NCI-H345 (cell line): ENCODE measurements at regions not wholly inside any gene's neighbourhood (a gene's known extent, or its start where the extent isn't known, plus 50 kb on each side); places are given as distances from the start of the nearest gene placed in this dataset.

Experiments
- DNase-seq: peaks from one replicate; lab custom pipeline; 2025; lab: John Stamatoyannopoulos, UW

GRCh38 chr9:120212153-120212852 is 367.7 kb downstream of the CDK5RAP2 start:
- DNase-seq = no peak

GRCh38 chr9:120210274-120210673 is 369.7 kb downstream of the CDK5RAP2 start:
- DNase-seq = peak; percentile 47

- no peak for DNase-seq
Measured at GRCh38 chr9:120202856-120203654, 376.9 kb downstream of the CDK5RAP2 start.

DNA sequence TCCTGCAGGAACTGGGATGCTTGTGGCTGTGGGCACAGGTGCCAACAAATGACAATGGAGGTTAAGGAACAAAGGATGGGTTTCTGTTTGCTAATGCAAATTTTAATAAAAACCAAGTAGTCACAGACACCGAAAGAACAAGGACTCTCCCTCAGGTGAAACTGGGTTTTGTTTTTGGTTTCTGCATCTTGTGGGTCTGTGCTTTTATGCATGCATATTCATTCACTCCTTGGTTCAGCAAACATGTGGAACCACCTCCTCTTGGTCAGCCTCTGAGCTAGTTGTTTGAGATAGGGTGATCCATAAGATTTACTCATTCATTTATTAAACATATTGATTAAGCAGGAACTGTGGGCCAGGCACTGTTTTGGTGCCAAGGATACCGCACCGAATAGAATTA is 381.9 kb downstream of the CDK5RAP2 start:
- DNase-seq = no peak

GRCh38 chr9:120197605-120198004 is 382.4 kb downstream of the CDK5RAP2 start:
- peak; percentile 8 for DNase-seq

DNA sequence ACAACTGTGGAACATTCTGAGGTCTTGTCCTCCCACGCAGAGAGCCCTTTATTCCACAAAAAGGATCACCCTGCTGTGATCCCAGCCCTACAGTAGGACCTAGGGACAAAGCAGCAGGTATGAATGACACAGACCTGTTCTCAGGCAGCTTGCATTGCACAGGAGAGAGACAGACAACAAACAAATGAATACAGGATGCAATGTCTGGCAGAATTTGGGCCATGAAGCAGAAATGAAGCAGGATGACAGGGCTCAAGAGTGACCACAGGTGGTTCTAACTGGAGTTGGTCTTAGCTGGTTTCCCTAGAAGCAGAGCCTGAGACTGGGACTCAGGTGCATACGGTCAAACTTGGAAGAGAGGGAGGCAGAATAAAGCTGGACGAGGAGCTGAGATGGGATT is 388.8 kb downstream of the CDK5RAP2 start:
- no peak for DNase-seq

GRCh38 chr9:120187758-120188157 is 392.2 kb downstream of the CDK5RAP2 start:
- DNase-seq = no peak

GRCh38 chr9:120186276-120186675 is 393.7 kb downstream of the CDK5RAP2 start:
- no peak for DNase-seq

- DNase-seq = no peak
Measured at GRCh38 chr9:120184266-120184665, 395.7 kb downstream of the CDK5RAP2 start.

DNA sequence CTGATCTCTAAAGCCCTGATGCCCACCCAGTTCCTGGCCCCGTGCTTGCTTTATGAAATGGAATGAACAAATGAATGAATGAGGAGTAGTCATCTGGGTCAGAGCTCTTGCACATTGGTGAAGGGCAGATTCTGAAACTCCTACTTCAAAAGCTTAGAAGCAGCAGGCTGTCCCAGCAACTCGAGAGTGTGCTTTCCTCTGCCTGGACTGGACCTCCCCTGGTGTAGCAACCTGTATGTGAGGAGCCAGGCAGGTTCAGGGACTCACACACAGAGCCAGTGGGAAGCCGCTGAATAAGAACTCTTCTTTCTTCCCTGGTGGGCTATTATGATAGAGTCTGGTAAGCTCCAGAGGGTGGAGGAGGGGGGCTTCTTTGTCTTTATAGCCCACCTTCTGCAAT is 396.4 kb downstream of the CDK5RAP2 start:
- DNase-seq = no peak

DNA sequence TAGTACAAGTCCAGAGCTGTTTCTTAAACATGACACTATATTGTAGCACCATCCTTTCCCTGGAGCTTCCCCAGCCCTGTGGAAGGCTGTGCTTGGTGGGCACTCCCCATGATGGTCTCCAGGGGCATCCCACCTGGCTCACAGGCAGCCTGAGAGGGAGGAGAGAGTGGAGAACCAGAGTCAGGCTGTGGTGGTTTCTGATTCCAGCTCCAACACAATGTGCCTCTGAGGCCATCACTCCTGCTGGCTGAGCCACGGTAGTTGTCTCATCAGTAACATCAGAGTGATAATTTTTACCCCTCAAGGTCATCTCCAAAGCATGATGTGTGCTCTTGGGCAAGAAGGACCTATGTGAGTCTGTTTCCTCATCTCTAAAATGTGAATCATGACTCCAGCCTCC is 398.0 kb downstream of the CDK5RAP2 start:
- DNase-seq = no peak

GRCh38 chr9:120177121-120177520 is 402.8 kb downstream of the CDK5RAP2 start:
- no peak for DNase-seq

DNA sequence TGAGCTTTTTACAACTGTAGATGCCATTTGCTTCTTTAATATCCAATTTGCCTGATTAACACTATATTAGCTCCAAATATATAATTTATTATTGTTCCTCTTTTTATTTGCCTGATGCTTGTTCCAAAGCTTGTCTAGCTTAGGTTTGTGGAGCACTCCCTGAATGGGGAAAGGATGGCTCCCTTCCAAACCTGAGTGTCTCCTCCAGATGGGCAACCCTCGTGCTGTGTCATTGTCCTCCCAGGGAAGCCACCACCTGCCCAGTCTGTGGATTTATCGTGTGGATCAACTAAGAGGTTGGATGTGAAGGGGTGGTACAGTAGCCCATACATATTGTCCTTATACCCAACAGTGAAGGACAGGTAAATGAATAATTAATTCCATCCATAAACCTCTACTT is 404.9 kb downstream of the CDK5RAP2 start:
- DNase-seq = peak; percentile 28

DNA sequence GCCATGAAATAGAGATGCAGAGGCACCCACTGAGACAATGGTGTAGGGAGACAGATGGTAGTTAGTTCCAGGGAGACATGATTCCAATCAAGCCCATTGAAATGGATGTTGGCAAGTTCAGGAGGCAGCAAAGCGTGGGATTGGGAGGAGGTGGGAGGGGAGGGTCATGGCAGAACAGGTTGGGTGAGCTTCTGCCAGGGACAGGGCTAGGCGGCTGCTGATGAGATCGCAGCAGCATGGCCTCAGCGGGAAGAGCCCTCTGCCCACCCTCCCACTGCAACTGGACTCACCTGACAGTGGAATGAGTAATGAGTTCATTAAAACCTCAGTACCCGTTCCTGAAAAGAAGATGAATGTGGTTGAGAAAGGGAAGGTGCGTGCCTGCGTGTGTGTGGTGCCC is 418.2 kb downstream of the CDK5RAP2 start:
- no peak for DNase-seq

- DNase-seq = no peak
Measured at GRCh38 chr9:120158221-120158620, 421.7 kb downstream of the CDK5RAP2 start.

GRCh38 chr9:120156376-120156775 is 423.6 kb downstream of the CDK5RAP2 start:
- DNase-seq = no peak

GRCh38 chr9:120153258-120153657 is 426.7 kb downstream of the CDK5RAP2 start:
- DNase-seq = no peak

GRCh38 chr9:120152295-120152694 is 427.7 kb downstream of the CDK5RAP2 start:
- DNase-seq = peak; percentile 52

DNA sequence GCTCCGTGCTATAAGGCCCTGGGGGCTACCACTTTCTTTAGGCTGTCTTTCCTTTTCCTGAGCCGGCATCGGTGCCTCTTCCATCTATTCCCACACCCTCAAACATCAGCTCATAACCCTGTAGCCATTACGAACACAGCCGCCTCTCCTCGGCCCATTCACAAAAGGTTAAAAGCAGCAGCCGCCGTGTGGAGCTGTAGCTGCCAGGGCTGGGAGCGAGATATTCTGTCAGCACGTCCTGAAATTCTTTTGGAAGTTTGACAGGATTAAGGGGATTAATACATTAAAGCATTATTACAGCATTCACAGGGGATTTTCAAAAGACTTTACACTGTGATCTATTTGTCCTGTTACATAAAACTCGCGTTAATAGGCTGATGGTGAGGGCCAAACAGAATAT is 428.2 kb downstream of the CDK5RAP2 start:
- no peak for DNase-seq

DNA sequence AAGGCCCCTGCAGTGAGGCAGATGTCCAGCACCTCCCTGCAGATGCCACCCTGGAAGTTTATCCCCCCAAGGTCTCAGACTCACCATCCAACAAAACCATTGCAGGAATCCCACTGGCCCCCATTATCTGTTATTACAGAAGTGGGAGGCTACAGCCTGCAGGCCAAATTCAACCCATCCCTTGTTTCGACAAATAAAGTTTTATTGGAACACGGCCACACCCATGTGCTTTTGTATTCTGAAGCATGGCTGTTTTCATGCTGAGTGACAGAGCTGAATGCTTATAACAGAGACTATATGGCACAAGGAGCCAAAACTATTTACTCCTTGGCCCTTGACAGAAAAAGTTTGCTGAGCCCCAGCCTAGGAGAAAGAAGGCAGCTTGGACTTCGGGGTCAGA is 428.8 kb downstream of the CDK5RAP2 start:
- no peak for DNase-seq

GRCh38 chr9:120138955-120139354 is 441.0 kb downstream of the CDK5RAP2 start:
- DNase-seq = no peak

GRCh38 chr9:120137186-120137840 is 442.7 kb downstream of the CDK5RAP2 start:
- DNase-seq = no peak

- DNase-seq = no peak
Measured at GRCh38 chr9:120136696-120137095, 443.3 kb downstream of the CDK5RAP2 start.
